Hepatocyte (in vitro differentiated cells): ENCODE measurements at regions not wholly inside any gene's neighbourhood (a gene's known extent, or its start where the extent isn't known, plus 50 kb on each side); places are given as distances from the start of the nearest gene placed in this dataset.

Experiments
- EZH2 ChIP-seq: fragments of 200-600 bp; sonication (generic); IDR thresholded peaks from 2 replicates; pipeline ENCODE4 v1.6.1; 2016; ENCODE audit warnings: antibody characterized with exemption, mild to moderate bottlenecking, borderline replicate concordance
- EZH2phosphoT487 ChIP-seq: fragments of 200-600 bp; sonication (generic); IDR thresholded peaks from one replicate; pipeline ENCODE4 v1.6.1; 2018; ENCODE audit warnings: antibody characterized with exemption, mild to moderate bottlenecking, low read depth, moderate library complexity; ENCODE audit not compliant: unreplicated experiment, severe bottlenecking
- TF ChIP-seq, protein P1 (sequence below): fragments of 200-600 bp; sonication (generic); IDR thresholded peaks from 2 replicates; pipeline ENCODE4 v1.5.1; 2016; ENCODE audit warnings: antibody characterized with exemption, mild to moderate bottlenecking; ENCODE audit not compliant: poor library complexity

DNA sequence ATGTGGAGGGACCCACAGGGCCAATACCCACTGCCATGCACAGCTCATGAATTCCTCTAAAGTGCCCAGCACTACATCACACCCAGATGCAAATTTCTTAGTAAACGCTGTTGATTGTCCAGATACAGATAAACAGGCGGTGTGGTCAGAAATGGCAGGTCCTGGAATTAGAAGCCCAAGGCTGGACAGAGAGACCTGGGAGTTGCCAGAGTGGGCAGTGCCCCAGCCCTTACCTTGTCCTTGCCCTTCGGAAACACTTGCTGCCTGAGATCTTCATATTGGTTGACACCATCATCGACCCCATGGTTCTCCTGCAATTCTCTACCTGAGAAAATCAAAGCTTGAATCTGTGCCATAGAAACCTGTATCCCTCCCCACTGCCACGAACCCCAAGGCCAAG, 149.3 kb upstream of the ETV3 start:
- TF ChIP-seq, protein P1, sequence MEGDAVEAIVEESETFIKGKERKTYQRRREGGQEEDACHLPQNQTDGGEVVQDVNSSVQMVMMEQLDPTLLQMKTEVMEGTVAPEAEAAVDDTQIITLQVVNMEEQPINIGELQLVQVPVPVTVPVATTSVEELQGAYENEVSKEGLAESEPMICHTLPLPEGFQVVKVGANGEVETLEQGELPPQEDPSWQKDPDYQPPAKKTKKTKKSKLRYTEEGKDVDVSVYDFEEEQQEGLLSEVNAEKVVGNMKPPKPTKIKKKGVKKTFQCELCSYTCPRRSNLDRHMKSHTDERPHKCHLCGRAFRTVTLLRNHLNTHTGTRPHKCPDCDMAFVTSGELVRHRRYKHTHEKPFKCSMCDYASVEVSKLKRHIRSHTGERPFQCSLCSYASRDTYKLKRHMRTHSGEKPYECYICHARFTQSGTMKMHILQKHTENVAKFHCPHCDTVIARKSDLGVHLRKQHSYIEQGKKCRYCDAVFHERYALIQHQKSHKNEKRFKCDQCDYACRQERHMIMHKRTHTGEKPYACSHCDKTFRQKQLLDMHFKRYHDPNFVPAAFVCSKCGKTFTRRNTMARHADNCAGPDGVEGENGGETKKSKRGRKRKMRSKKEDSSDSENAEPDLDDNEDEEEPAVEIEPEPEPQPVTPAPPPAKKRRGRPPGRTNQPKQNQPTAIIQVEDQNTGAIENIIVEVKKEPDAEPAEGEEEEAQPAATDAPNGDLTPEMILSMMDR = no peak
- TF ChIP-seq EZH2phosphoT487 = no peak
- no peak for TF ChIP-seq EZH2
